ENCODE measurements at regions not wholly inside any gene's neighbourhood (a gene's known extent, or its start where the extent isn't known, plus 50 kb on each side); places are given as distances from the start of the nearest gene placed in this dataset.

DNA sequence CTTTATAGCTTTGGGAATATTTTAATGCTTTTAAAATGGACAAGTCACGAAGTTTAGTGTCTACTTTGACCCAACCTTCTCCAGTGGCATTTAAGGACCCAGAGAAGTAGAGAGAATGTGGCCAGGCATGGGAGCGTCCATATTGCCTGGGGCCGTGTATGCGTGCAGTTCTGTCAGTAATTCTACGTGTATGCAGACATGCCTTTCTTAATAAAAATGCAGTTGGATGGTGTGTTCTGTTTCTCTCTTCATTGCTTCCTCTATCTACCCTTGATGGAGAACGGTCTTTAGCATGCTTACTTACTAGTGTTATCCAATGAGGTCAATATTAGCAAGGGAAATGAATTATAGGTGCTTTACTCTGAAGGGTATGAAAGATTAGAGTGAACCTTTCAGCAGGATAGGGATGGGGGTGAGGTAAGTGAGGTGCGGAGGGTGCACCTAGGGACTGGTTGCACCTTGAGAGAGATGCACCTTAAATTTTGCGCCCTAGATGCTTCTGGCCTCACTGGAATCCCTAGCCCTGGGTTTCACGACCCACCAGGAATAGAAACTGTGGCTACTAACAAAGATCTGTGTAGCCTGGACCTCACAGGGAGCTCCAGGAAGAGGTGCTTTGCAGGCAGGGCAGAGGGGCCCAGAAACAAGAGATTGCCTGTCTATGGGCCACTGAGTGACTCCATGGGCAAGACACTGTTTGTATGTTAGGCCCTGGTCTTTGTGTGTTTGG is 194.3 kb downstream of the MYCN start:
- no peak for DNase-seq (ENCODE audit: low read depth)

DNA sequence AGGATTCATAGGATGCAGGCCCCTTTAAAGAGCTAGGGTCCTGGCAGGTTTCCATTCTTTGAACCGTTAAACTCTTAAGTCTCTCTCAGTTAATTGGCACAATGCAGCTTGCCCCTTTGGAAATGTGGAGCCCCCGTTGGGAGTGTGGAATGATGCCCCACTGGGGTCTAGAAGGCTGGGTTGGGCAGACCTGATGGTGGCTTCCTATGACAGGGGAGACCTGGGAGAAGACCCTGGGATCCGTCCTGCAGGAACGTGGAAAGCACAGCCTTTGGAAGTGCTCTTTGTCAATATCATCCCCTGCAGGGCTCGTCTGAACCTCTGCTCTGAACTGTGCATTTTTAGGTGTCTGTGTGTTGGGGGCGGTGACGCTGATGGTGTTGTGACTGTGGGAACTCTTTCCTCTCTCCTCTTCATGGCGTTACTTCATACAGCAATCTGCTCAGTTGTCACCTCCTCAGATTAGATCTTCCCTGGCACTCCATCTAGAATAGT is 190.6 kb downstream of the MYCN start:
- no peak for DNase-seq (ENCODE audit: low read depth)

DNA sequence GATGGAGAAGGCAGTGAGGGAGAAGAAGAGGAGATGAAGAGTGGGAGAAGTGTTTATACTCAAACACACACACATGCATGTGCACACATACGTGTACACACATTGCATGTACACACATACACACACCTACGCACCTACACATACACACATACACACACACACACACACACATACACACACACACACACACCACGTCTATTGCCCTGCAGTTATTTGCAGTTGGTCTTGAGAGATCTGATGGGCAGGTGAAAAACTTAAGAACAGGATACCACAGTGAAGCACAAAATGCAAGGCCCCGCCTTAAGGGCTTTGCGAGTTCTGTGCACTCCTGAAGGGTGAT is 190.2 kb downstream of the MYCN start:
- no peak for DNase-seq (ENCODE audit: low read depth)

DNA sequence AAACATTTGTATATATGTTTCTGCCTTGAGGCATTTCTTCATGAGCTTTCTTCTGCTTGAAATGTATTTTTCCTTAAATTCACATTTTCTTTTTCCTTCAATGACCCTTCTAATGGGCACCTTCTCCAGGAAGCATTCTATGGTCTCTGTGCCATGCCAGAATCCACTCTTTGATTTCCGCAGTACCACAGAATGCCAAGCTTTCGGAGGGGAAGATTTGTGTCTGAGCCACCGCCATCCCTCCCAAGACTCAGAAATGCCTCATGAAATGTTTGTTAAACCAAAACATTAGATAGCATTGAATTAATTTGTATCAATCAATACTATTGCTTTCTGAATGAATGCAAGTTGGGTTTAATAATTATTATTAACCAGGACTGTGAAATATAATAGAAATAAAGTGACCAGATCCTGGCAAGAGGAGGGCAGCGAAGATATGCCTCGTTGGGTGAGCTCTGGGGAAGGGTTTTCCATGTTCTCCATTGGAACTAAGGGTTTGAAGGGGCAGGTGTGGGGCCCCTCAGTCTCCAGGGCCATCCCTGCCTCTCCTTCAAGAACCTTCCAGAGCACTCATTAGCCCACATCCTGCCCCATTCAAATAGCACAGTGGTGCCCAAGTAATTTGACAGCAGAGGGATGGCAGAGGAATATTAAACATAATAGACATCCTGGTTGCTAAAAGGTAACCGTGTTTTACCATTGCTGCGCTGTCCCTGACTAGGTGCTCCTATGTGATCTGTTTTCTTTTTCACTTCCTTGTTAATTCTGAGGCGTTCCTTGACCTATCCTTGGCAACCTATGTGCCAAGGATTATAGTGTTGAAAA is 189.6 kb downstream of the MYCN start:
- no peak for DNase-seq (ENCODE audit: low read depth)

DNA sequence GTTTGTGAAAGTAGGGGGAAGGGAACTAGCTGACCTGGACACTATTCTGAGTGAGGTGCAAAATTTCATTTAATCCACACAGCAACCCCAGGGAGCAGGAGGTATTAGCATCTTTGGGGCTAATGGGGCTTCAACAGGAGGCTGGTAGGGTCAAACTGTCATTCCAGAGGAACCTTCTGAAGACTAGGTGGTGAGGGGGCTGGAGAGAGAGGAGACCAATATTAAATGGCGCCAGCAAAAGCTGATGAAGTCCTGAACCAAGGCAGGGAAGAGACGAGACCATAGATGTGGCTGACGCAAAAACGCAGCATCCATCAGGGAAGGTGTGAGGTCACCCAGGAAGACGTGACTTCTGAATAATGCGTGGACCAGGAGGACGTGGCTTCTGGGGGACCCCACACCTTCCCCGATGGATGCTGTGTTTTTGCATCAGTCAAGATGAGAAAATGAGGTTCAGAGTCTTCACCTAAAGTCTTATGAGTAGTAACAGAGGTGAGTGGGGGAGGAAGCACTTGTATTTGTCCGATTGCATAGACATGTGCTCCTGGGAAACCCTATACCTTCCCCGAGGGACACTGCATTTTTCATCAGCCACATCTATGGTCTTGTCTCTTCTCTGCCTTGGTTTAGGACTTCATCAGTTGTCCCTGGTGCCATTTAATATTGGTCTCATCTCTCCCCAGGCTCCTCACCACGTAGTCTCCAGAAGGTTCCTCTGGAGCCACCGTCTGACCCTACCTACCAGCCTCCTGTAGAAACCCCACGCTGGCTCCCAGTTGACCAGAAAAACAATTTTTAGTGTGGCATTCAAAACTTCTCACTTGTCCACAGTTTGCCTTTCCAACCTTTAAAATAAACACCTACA is 188.6 kb downstream of the MYCN start:
- DNase-seq (ENCODE audit: low read depth), result no peak

DNA sequence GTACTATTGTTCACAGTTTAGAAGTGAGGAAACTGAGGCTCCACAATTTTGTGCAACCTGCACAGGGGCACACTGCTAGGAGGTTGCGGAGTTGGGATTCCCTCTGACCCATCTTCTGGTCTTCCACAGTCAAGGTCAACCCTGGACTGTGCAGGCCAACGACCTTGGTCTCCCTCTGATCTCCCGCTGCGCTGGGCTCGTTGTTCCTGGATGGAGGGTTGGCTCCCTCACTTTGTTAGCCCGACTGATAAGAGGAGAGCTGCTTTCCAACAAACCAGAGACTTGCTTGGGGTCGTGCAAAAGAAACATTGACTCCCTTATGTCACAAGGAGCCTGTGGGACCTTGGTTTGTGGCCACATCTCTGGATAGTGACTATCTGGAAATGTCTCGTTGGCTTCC is 187.6 kb downstream of the MYCN start:
- no peak for DNase-seq (ENCODE audit: low read depth)

DNA sequence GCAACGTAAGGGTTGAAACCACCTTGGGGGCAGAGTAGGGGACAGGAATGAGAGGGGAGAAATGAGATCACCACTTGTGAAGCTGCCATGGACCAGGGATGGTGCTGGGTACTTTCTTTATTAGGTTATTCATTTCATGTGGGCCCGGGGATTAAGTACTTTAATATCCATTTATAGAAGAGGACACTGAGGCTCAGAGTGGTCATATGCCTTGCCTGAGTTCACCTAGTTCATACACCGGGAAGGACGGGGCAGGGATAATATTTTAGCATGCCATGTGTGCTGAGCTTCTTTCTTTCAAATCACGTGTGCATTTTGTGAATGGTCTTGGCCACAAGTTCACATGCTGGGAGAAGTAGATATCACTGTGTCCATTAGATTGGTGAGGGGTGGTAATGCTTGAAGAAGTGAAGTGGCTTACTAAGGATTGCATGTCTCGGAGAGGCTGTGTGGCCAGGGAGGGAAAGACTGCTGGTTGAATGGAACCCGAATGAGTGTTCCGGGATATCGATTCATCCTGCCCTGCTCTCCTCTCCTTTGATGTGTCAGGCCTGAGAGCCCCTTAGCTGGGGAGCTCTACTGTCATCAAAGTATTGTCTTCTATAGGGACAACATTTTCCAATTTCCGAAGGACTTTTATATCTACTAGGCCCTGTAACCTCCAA is 187.1 kb downstream of the MYCN start:
- DNase-seq (ENCODE audit: low read depth), result no peak

DNA sequence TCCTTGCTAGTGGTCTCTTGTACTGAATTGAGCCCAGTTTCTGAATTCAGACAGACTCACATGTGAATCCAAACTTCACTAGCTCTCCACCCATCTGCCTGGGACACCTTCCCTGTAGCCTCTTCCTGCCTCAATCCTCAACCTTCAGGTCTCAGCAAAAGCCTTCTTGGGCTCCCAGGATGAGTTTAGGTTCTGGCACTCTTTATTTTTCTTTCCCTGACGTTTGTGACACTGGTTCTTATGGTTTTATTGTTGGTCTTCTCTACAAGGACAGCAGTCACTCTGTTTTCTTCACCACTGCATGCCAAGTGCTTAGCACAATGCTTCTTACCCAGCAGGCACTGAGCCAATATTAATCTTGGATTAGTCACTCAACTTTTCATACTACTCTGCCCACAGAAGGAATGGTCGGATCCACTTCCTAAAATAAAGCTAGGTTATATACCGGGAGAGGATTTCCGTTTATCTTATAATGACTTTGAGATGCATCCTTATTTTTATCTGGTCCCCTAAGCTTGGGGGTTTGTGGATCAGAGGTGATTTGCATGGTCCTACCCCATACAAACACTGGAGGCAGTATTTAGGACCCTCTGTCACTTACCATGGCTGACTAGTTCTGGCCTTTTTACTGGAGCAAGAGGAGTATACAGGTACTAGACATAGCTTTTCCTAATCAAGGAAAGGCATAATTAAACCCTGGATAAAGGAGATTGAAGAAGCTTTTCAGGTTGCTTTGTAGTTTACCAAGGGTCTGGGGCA is 186.3 kb downstream of the MYCN start:
- DNase-seq (ENCODE audit: low read depth), result no peak

DNA sequence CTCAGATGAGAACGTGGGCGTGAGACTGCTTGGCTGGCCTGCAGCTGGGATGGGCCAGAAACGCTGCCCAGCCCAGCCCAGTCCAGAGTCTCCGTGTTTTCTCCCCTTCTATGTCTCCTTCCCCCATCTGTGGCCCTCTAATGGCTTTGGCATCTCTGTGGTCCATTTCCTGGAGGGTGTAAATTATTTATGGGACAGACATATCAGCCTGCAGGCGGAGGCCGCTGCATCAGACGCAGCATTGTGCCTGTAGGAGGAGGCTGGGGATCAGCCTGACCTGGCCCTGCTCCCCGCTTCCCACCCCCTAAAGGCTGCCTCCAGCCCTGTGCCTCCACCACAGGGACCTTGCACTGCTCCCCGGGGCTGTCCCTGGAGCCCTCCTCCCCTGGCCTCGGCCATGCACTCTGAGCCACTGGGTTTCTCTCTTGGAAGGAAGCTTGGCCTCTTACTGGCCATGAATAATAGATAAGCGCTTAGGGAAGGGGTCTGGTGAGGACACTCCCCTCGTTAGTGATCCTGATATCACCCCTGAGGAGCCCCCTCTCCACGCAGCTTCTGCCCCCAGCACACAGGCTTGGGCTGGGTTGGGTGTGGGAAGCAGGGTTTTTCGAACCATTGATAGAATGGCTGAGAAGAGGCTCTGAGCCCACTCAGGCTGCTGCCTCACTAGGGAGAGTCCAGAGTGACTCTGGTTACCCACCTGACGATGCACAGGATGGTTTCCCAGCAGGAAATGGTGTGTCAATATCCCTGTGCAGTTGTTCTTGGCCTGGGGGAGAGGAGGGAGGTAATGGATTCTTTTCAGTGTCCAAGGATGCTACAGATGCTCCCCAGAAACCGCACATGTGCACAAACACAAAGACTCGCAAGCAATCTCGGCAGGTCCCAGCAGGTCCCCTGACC is 185.5 kb downstream of the MYCN start:
- no peak for DNase-seq (ENCODE audit: low read depth)

DNA sequence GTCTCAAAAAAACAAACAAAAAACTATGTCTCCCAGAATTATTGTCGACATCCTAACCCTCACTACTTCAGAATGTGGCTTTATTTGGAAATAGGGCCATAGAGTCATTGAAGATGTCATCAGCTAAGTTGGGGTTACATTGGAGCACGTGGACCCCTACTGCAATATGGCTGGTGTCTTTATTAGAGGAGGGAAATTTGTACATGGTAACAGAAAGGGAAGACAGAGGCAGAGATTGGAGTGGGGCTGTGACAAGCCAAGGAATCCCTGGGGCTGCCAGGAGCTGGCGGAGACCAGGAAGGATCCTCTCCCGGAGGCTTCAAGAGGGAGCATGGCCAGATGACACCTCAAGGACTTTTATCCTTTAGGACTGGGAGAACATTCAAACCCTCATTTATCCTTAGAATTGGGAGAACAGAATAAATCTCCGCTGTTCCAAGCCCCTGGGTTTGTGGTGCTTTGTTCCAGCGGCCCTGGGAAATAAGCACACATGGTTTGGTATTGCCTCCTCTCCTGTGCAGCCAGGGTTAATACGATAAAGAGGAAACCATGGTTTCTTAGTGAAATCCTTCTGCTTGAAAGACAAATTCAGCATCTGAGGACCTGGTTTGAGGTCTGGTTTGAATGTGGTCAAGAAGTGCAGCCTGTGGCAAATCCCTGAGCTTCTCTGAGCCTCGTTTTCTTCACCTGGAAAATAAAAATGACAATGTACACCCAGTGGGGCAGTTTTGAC is 184.7 kb downstream of the MYCN start:
- no peak for DNase-seq (ENCODE audit: low read depth)

DNA sequence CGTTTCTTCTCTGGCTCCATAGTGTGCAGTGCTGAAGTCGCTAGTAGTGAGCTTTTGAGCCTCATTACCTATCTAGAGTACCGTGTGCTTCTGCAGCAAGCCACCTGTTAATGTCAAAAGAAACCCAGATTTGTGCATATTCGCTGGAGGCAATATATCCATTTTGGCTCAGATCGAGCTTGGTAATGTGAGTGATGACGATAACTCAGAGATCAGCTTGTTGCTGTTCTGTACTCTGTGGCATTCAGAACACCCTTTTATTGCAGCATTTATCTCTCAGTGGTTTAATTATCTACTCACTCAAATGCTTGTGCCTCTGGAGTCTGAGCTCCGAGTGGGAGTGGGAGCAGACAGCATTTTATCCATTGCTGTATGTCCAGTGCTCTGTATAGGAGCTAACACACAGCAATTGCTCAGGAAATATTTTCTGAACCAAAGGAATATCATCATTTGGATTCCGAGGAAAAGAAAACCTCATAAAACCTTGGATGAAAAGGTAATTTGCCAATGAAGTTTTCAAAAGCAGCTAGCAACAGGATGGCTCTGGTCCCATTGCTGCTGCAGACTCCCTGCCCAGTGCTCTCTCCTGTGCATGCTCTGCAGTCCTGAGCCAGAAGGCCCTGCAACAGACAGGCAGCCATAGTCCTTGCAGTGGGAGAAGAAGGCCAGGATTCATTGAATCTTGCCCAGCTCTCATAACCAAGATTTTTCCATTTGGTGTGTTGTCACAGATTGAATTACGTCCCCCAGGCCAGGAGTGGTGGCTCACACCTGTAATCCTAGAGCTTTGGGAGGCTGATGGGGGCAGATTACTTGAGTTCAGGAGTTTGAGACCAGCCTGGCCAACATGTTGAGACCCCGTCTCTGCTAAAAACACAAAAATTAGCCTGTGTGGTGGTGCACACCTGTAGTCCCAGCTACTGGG is 183.8 kb downstream of the MYCN start:
- DNase-seq (ENCODE audit: low read depth), result no peak

DNA sequence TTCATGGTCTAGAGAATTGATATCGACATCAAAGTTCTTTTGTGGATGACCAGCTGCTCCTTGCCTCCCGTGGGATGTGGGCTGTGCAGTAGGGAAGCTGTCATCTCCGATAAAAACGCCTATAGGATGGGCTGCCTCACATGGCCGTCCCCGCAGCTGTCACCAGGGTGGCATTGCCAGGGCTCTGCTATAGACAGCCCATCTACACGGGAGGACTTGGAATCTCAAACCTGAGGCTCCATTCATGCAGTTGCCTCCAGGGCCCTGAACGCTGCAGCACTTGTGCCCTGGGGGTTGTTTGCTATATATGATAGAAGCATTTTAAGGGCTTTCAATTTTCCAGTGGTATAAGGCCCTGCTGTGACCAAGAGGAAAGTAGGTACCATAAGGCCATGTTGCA is 183.1 kb downstream of the MYCN start:
- DNase-seq (ENCODE audit: low read depth), result no peak

DNA sequence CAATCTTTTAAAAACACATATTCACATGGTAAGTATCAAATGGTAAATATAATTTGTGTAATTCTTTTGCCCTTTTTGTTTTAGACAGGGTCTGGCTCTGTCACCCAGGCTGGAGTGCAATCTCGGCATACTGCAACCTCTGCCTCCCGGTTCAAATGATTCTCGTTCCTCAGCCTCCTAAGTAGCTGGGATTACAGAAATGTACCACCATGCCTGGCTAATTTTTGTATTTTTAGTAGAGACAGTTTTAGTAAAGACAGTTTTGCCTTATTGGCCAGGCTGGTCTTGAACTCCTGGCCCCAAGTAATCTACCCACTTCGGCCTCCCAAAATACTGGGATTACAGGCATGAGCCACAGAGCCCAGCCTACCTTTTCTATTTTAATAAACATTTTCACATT is 182.2 kb downstream of the MYCN start:
- no peak for DNase-seq (ENCODE audit: low read depth)

DNA sequence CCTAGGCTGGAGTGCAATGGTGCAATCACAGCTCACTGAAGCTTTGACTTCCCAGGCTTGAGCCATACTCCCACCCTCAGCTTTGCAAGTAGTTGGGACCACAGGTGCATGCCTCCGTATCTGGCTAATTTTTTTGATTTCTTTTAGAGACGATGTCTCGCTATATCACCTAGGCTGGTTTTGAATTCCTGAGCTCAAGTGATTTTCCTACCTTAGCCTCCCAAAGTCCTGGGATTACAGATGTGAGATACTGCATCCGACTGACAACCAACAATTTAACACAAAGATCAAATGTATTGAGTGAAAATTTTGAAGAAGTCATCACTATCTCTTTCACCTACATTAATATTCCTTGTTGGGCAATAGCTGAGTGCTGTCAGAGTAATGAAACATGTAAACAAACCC is 181.6 kb downstream of the MYCN start:
- no peak for DNase-seq (ENCODE audit: low read depth)

DNA sequence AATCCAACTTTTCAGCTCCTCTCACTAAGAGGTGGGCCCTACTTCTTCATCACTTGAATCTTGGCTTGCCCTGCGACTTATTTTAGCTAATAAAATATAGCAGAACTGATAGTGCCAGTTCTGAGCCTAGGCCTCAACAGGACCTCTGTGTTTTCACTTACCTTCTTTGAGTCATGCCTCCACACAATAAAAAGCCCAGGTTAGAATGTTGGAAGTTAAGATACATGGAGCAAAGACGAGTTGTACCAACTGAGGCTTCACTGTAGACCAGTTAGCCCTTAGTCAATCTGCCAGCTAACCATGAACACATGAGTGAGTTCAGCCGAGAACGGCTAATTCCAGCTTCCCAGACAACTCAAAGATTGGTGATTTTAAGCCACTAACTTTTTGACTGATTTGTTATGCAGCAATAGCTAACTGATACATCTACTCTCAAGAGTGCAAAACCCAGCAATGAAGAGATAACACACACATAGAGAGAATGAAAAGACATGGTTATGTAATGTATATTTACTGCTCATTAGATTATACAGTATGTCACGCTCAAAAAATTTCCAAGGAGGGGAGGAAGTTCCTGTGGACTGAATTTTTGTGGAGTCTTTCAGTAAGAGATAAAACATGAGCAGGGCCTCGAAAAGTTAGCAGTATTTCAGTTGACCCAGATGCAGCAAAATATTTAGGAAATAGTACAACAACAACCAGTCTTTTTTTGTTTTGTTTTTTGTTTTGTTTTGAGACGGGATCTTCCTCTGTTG is 181.1 kb downstream of the MYCN start:
- no peak for DNase-seq (ENCODE audit: low read depth)

DNA sequence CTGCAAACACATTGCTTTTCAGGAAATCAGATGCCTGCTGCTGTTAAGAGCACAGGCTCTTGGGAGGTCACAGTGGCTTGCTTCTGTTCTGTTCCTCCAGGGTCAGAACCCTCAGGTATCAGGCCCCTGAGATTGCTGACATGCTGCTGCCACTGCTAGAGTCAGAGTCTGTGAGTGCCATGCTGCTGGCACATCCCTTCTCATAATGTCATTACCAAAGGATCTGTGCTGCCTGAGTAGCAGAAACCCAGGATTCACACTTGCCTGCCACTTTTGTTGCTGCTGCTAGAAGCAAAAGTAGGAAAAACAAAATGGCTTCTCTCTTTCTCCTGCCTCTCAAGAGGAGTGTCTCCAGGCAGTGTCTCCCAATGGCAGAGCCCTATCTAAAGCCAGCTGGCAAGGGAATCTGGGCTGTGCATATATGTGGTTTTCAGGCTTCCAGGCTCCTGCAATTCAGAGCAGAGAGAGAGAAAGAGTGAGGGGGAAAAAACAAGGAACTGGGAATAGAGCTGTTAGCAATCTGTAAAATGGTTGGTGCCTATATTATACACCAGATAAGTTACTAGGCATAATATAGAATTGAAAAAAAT is 180.3 kb downstream of the MYCN start:
- DNase-seq (ENCODE audit: low read depth), result no peak

DNA sequence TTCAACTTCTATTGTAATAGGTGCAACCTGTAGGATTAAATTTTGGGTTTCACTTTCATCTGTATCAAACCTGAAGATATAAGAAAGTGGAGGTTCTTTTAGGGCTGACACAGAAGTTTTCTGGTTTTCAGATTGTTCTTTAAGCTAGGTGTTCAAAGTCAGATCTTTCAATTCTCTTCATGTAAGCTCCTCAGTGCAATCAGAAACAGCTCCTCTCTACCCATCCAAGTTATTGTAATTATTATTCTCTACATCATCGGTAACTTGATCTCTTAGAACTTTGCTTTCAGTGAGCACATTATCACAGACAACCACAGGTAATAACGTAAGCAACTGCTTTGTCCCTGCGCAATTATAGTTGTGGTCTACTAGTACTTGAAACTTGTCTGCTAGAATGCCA is 179.4 kb downstream of the MYCN start:
- DNase-seq (ENCODE audit: low read depth), result no peak
